ENCODE measurements at regions not wholly inside any gene's neighbourhood (a gene's known extent, or its start where the extent isn't known, plus 50 kb on each side); places are given as distances from the start of the nearest gene placed in this dataset.

GRCh38 chr6:169921853-169922824, 170.7 kb downstream of the ERMARD start:
- H3K4me3 ChIP-seq (ENCODE audit: control insufficient read depth, low read depth, low read length): no peak overlapping the region
- DNase-seq (ENCODE audit: low read depth): no peak
- no peak for TF ChIP-seq CTCF (IDR thresholded peaks at IDR 0.05; ENCODE audit: control insufficient read depth, insufficient read depth, low read depth, low read length, missing control alignments)

GRCh38 chr6:169921217-169921616, 169.8 kb downstream of the ERMARD start:
- DNase-seq (ENCODE audit: low read depth): no peak
- TF ChIP-seq CTCF (IDR thresholded peaks at IDR 0.05; ENCODE audit: control insufficient read depth, insufficient read depth, low read depth, low read length, missing control alignments): no peak
- H3K4me3 ChIP-seq (ENCODE audit: control insufficient read depth, low read depth, low read length): no peak overlapping the region

GRCh38 chr6:169920359-169921020, 169.1 kb downstream of the ERMARD start:
- TF ChIP-seq CTCF (IDR thresholded peaks at IDR 0.05; ENCODE audit: control insufficient read depth, insufficient read depth, low read depth, low read length, missing control alignments): no peak
- no peak for DNase-seq (ENCODE audit: low read depth)
- no peak overlapping the region for H3K4me3 ChIP-seq (ENCODE audit: control insufficient read depth, low read depth, low read length)

GRCh38 chr6:169918954-169919549, 167.6 kb downstream of the ERMARD start:
- no peak for TF ChIP-seq CTCF (IDR thresholded peaks at IDR 0.05; ENCODE audit: control insufficient read depth, insufficient read depth, low read depth, low read length, missing control alignments)
- H3K4me3 ChIP-seq (ENCODE audit: control insufficient read depth, low read depth, low read length): no peak overlapping the region
- DNase-seq (ENCODE audit: low read depth): no peak

GRCh38 chr6:169918239-169918953, 167.0 kb downstream of the ERMARD start:
- DNase-seq (ENCODE audit: low read depth): no peak
- no peak overlapping the region for H3K4me3 ChIP-seq (ENCODE audit: control insufficient read depth, low read depth, low read length)
- TF ChIP-seq CTCF (IDR thresholded peaks at IDR 0.05; ENCODE audit: control insufficient read depth, insufficient read depth, low read depth, low read length, missing control alignments): no peak

GRCh38 chr6:169917153-169917552, 165.7 kb downstream of the ERMARD start:
- no peak overlapping the region for H3K4me3 ChIP-seq (ENCODE audit: control insufficient read depth, low read depth, low read length)
- TF ChIP-seq CTCF (IDR thresholded peaks at IDR 0.05; ENCODE audit: control insufficient read depth, insufficient read depth, low read depth, low read length, missing control alignments): no peak
- no peak for DNase-seq (ENCODE audit: low read depth)
